Smooth muscle cell (in vitro differentiated cells): ENCODE measurements at regions not wholly inside any gene's neighbourhood (a gene's known extent, or its start where the extent isn't known, plus 50 kb on each side); places are given as distances from the start of the nearest gene placed in this dataset.

ENCODE experiments used
- DNase-seq: peaks from one replicate; lab custom pipeline; 2025; ENCODE audit not compliant: unreplicated experiment; lab: John Stamatoyannopoulos, UW
- H2AFZ ChIP-seq: fragments of 200-600 bp; sonication (generic); 2 replicates; pipeline ENCODE4 v1.6.0; 2016; ENCODE audit warnings: antibody characterized with exemption, low read depth, mild to moderate bottlenecking
- H3F3A ChIP-seq: fragments of 200-600 bp; sonication (generic); 2 replicates; pipeline ENCODE4 v1.6.0; 2017; ENCODE audit warnings: antibody characterized with exemption, low read depth
- H3K27ac ChIP-seq: fragments of 200-600 bp; sonication (generic); 2 replicates; pipeline ENCODE4 v1.5.1; 2016; ENCODE audit warnings: low read depth, mild to moderate bottlenecking
- H3K27me3 ChIP-seq: fragments of 200-600 bp; sonication (generic); 2 replicates; pipeline ENCODE4 v1.6.1; 2016; ENCODE audit warnings: low read depth, mild to moderate bottlenecking
- H3K36me3 ChIP-seq: fragments of 200-600 bp; sonication (generic); 2 replicates; pipeline ENCODE4 v1.5.1; 2016; ENCODE audit warnings: low read depth
- H3K4me1 ChIP-seq: fragments of 200-600 bp; sonication (generic); 2 replicates; pipeline ENCODE4 v1.5.1; 2016; ENCODE audit warnings: low read depth
- H3K4me2 ChIP-seq: fragments of 200-600 bp; sonication (generic); 2 replicates; pipeline ENCODE4 v1.6.0; 2016; ENCODE audit warnings: mild to moderate bottlenecking
- H3K4me3 ChIP-seq: fragments of 200-600 bp; sonication (generic); 2 replicates; pipeline ENCODE4 v1.5.1; 2016; ENCODE audit warnings: mild to moderate bottlenecking
- H3K79me2 ChIP-seq: fragments of 200-600 bp; sonication (generic); 2 replicates; pipeline ENCODE4 v1.6.0; 2016; ENCODE audit warnings: low read depth, mild to moderate bottlenecking
- H3K9ac ChIP-seq: fragments of 200-600 bp; sonication (generic); 2 replicates; pipeline ENCODE4 v1.6.0; 2016; ENCODE audit warnings: low read depth
- H3K9me3 ChIP-seq: fragments of 200-600 bp; sonication (generic); replicated peaks from 2 replicates; pipeline ENCODE4 v1.5.1; 2016; ENCODE audit warnings: low read depth
- H4K20me1 ChIP-seq: fragments of 200-600 bp; sonication (generic); 2 replicates; pipeline ENCODE4 v1.6.0; 2016; ENCODE audit warnings: low read depth
- CTCF ChIP-seq: fragments of 200-600 bp; sonication (generic); IDR thresholded peaks from 2 replicates; pipeline ENCODE4 v1.5.1; 2017; ENCODE audit warnings: borderline replicate concordance, mild to moderate bottlenecking, antibody characterized with exemption; ENCODE audit not compliant: insufficient read depth, poor library complexity, severe bottlenecking
- WGBS: methylation state at CpG from one replicate; pipeline ENCODE4 v1.1.7; 2016; ENCODE audit warnings: low lambda C conversion rate; 5-methylcytosine and 5-hydroxymethylcytosine counted together

GRCh38 chr21:31594726-31595125 lies 64.8 kb upstream of the SOD1 start:
- no peak overlapping the region for H3K4me3 ChIP-seq
- no peak overlapping the region for H3K27ac ChIP-seq
- no peaks in the 10 kb centered on the region for H4K20me1 ChIP-seq
- no peaks in the 10 kb centered on the region for H3K36me3 ChIP-seq
- H3F3A ChIP-seq, result no peaks in the 10 kb centered on the region
- DNase-seq, result no peak
- no peaks in the 10 kb centered on the region for H3K9me3 ChIP-seq
- WGBS, result 85% methylated on average over 6 of the region's 6 CpGs
- no peak overlapping the region for H3K4me2 ChIP-seq
- no peaks in the 10 kb centered on the region for H3K79me2 ChIP-seq
- no peaks in the 10 kb centered on the region for H3K4me1 ChIP-seq
- H2AFZ ChIP-seq, result no peak overlapping the region
- TF ChIP-seq CTCF, result no peak
- H3K9ac ChIP-seq, result no peak overlapping the region
- no peaks in the 10 kb centered on the region for H3K27me3 ChIP-seq

GRCh38 chr21:31594279-31594678 lies 65.2 kb upstream of the SOD1 start:
- H3F3A ChIP-seq, result no peaks in the 10 kb centered on the region
- no peaks in the 10 kb centered on the region for H3K79me2 ChIP-seq
- no peak for TF ChIP-seq CTCF
- H4K20me1 ChIP-seq, result no peaks in the 10 kb centered on the region
- H3K36me3 ChIP-seq, result no peaks in the 10 kb centered on the region
- no peak for DNase-seq
- 84% methylated on average over 3 of the region's 3 CpGs for WGBS
- H3K4me1 ChIP-seq, result no peaks in the 10 kb centered on the region
- H3K27me3 ChIP-seq, result no peaks in the 10 kb centered on the region
- H3K9me3 ChIP-seq, result no peaks in the 10 kb centered on the region
- no peak overlapping the region for H3K9ac ChIP-seq
- H3K4me2 ChIP-seq, result no peak overlapping the region
- no peak overlapping the region for H2AFZ ChIP-seq
- H3K27ac ChIP-seq, result no peak overlapping the region
- no peak overlapping the region for H3K4me3 ChIP-seq

- Histone ChIP-seq H4K20me1 (no peaks in the 10 kb centered on the region), H3K4me2 (no peak overlapping the region), H3K9ac (no peak overlapping the region), H3K9me3 (no peaks in the 10 kb centered on the region), H3K27ac (no peak overlapping the region), H2AFZ (no peak overlapping the region), H3K27me3 (no peaks in the 10 kb centered on the region), H3F3A (no peaks in the 10 kb centered on the region), H3K4me3 (no peak overlapping the region), H3K79me2 (no peaks in the 10 kb centered on the region), H3K36me3 (no peaks in the 10 kb centered on the region), H3K4me1 (no peaks in the 10 kb centered on the region)
- WGBS, result 88% methylated on average over 13 of the region's 13 CpGs
- no peak for DNase-seq
- no peak for TF ChIP-seq CTCF
Observed at GRCh38 chr21:31592963-31593560, 66.4 kb upstream of the SOD1 start.

- Histone ChIP-seq H4K20me1 (no peaks in the 10 kb centered on the region), H3K4me3 (no peak overlapping the region), H3K4me2 (no peak overlapping the region), H3F3A (no peaks in the 10 kb centered on the region), H3K4me1 (no peaks in the 10 kb centered on the region), H3K9ac (no peak overlapping the region), H3K9me3 (no peaks in the 10 kb centered on the region), H3K36me3 (no peaks in the 10 kb centered on the region), H3K79me2 (no peaks in the 10 kb centered on the region), H2AFZ (no peak overlapping the region), H3K27ac (no peak overlapping the region), H3K27me3 (no peaks in the 10 kb centered on the region)
- 94% methylated on average over 3 of the region's 3 CpGs for WGBS
- DNase-seq, result no peak
- no peak for TF ChIP-seq CTCF
Observed at GRCh38 chr21:31592516-31592915, 67.0 kb upstream of the SOD1 start.
